NB4 (cell line): ENCODE measurements at regions not wholly inside any gene's neighbourhood (a gene's known extent, or its start where the extent isn't known, plus 50 kb on each side); places are given as distances from the start of the nearest gene placed in this dataset.
"Not testable (repeated sequence)": the region's sequence is repeated elsewhere in the genome, so short reads cannot be mapped to it uniquely, and the experiment has no call there.

Experiments used
- CTCF ChIP-seq: IDR thresholded peaks from one replicate; pipeline ENCODE4 v1.5.1; 2012; ENCODE audit warnings: low read depth, low read length
- MYC ChIP-seq: IDR thresholded peaks from 2 replicates; pipeline ENCODE4 v1.6.1; 2011; ENCODE audit warnings: low read depth, low read length
- POLR2A ChIP-seq: IDR thresholded peaks from 2 replicates; pipeline ENCODE4 v1.6.1; 2011; ENCODE audit warnings: mild to moderate bottlenecking; ENCODE audit not compliant: insufficient read length; ENCODE audit errors: extremely low read depth
- TF ChIP-seq, protein P1 (sequence below): IDR thresholded peaks from 2 replicates; pipeline ENCODE4 v1.6.1; 2011; ENCODE audit warnings: low read depth, low read length

GRCh38 chr5:112509097-112509496 is 90.0 kb upstream of the EPB41L4A start:
- not testable (repeated sequence) for TF ChIP-seq CTCF, POLR2A, MYC
- TF ChIP-seq, protein P1, sequence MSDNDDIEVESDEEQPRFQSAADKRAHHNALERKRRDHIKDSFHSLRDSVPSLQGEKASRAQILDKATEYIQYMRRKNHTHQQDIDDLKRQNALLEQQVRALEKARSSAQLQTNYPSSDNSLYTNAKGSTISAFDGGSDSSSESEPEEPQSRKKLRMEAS: not testable (repeated sequence)
